Breast epithelium (tissue), 3 donors: ENCODE measurements at regions not wholly inside any gene's neighbourhood (a gene's known extent, or its start where the extent isn't known, plus 50 kb on each side); places are given as distances from the start of the nearest gene placed in this dataset.

Source experiments
- CTCF ChIP-seq, 3 donors: fragments of 450-650 bp; IDR thresholded peaks; one replicate each; pipeline ENCODE4 v1.5.1; 2016 to 2017; ENCODE audit warnings: antibody characterized with exemption in 3 of 3, mild to moderate bottlenecking in 3 of 3, moderate library complexity in 3 of 3
- POLR2AphosphoS5 ChIP-seq, 3 donors: sonication (generic); formaldehyde crosslinking; IDR thresholded peaks; one replicate each; pipeline ENCODE4 v1.6.1; 2017; ENCODE audit warnings: antibody characterized with exemption in 3 of 3

DNA sequence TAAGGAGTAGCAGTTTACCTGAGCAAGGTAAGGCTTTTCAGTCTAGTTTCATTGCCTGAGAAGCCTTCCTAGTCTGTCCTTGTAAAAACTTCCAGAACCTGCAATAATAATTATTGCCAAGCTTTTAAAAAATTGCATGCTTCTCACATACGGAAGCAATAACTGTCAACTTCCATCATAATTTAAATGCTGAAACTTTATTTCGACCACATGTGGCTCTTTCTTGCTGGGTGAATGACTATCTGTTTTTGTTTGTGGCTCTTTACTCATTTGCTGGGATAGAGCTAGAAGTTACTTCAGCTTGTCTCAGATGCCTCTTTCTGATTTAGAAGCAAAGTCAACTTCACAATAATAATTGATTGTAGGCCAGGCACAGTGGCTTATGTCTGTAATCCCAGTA lies 95.9 kb upstream of the COL21A1 start:
- TF ChIP-seq CTCF (IDR thresholded peaks at IDR 0.05) (no peak), POLR2AphosphoS5 (IDR thresholded peaks at IDR 0.05) (no peak)
